ENCODE measurements at regions not wholly inside any gene's neighbourhood (a gene's known extent, or its start where the extent isn't known, plus 50 kb on each side); places are given as distances from the start of the nearest gene placed in this dataset.

DNA sequence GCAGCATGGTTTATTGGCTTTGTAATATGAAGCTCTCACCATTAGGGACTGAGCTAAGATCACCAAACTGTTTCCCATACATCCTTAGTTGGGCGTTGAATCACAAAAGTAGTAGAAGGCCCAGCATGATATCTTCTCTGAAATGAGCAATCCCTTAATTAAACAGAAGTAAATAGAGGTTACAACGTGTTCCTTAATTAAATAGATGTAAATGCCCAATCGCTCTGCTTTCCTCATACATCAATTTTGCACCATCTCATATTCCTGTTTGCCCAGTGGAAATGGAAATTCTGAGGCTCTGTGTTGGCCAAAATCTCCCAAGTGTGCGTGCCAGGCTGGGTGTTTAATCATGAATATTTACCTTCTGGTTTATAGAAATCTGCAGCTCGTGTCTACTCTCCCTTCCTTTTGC lies 107.4 kb upstream of the FOXB1 start:
- TF ChIP-seq POLR2A (IDR thresholded peaks at IDR 0.05; ENCODE audit: low read length): no peak
- TF ChIP-seq GATA1 (IDR thresholded peaks at IDR 0.05; ENCODE audit: low read depth, low read length): no peak
